GM12892 (cell line): ENCODE measurements at regions not wholly inside any gene's neighbourhood (a gene's known extent, or its start where the extent isn't known, plus 50 kb on each side); places are given as distances from the start of the nearest gene placed in this dataset.

Experiments
- POLR2A ChIP-seq: IDR thresholded peaks from 2 replicates; pipeline ENCODE4 v1.6.1; 2011; ENCODE audit warnings: low read depth, low read length, control low read depth
- POLR2AphosphoS5 ChIP-seq: IDR thresholded peaks from 2 replicates; pipeline ENCODE4 v1.6.1; 2011; ENCODE audit warnings: low read depth, low read length, control low read depth
- TAF1 ChIP-seq: IDR thresholded peaks from 2 replicates; pipeline ENCODE4 v1.6.1; 2011; ENCODE audit warnings: low read depth, mild to moderate bottlenecking, control low read depth, low read length, borderline replicate concordance

- TF ChIP-seq POLR2A = no peak
- TF ChIP-seq TAF1 = no peak
- no peak for TF ChIP-seq POLR2AphosphoS5
These were observed 394.7 kb upstream of the CPEB2 start for GRCh38 chr4:14607578-14607977.
